Central memory CD8-positive, alpha-beta T cell (primary cell): ENCODE measurements at regions not wholly inside any gene's neighbourhood (a gene's known extent, or its start where the extent isn't known, plus 50 kb on each side); places are given as distances from the start of the nearest gene placed in this dataset.

Experiments used
- ATAC-seq: fragments of 150-1000 bp; cut with Tn5 transposase; replicated peaks from 2 replicates; pipeline ENCODE4 v1.10.0; 2022; ENCODE audit warnings: mild to moderate bottlenecking, moderate FRiP score, moderate number of reproducible peaks; ENCODE audit not compliant: poor library complexity, severe bottlenecking; ENCODE audit errors: extremely low read depth
- DNase-seq, 2 donors: peaks; one replicate each; pipeline ENCODE4 v3.0.0; 2021; ENCODE audit warnings: low spot score in 2 of 2
- H3K27ac Mint-ChIP-seq: one replicate; pipeline ENCODE4 v1.8.0; 2022; ENCODE audit warnings: low read depth, mild to moderate bottlenecking, moderate library complexity, mixed read lengths
- H3K27me3 Mint-ChIP-seq: one replicate; pipeline ENCODE4 v1.8.0; 2022; ENCODE audit warnings: mixed read lengths
- H3K36me3 Mint-ChIP-seq: one replicate; pipeline ENCODE4 v1.8.0; 2022; ENCODE audit warnings: mild to moderate bottlenecking, moderate library complexity, mixed read lengths; ENCODE audit not compliant: insufficient read depth
- H3K4me1 Mint-ChIP-seq: one replicate; pipeline ENCODE4 v1.8.0; 2022; ENCODE audit warnings: mixed read lengths
- H3K4me3 Mint-ChIP-seq: one replicate; pipeline ENCODE4 v1.8.0; 2022; ENCODE audit warnings: mild to moderate bottlenecking, moderate library complexity, mixed read lengths
- H3K9me3 Mint-ChIP-seq: one replicate; pipeline ENCODE4 v1.8.0; 2022; ENCODE audit warnings: mixed read lengths

GRCh38 chr2:122486705-122487415 lies 731.4 kb downstream of the TSN start:
- Mint-ChIP-seq H3K4me3 (no peak overlapping the region), H3K27ac (no peak overlapping the region), H3K4me1 (no peaks in the 10 kb centered on the region), H3K36me3 (no peaks in the 10 kb centered on the region), H3K27me3 (no peaks in the 10 kb centered on the region), H3K9me3 (peaks cover 22% of the 10 kb centered on the region)
- DNase-seq (no peak), ATAC-seq (no peak)

- no peaks in the 10 kb centered on the region for H3K27me3 Mint-ChIP-seq
- no peaks in the 10 kb centered on the region for H3K4me1 Mint-ChIP-seq
- H3K4me3 Mint-ChIP-seq = no peak overlapping the region
- peaks cover 27% of the 10 kb centered on the region for H3K9me3 Mint-ChIP-seq
- H3K27ac Mint-ChIP-seq = no peak overlapping the region
- no peaks in the 10 kb centered on the region for H3K36me3 Mint-ChIP-seq
- DNase-seq (no peak), ATAC-seq (no peak)
Measured at GRCh38 chr2:122491011-122491410, 735.6 kb downstream of the TSN start.

DNA sequence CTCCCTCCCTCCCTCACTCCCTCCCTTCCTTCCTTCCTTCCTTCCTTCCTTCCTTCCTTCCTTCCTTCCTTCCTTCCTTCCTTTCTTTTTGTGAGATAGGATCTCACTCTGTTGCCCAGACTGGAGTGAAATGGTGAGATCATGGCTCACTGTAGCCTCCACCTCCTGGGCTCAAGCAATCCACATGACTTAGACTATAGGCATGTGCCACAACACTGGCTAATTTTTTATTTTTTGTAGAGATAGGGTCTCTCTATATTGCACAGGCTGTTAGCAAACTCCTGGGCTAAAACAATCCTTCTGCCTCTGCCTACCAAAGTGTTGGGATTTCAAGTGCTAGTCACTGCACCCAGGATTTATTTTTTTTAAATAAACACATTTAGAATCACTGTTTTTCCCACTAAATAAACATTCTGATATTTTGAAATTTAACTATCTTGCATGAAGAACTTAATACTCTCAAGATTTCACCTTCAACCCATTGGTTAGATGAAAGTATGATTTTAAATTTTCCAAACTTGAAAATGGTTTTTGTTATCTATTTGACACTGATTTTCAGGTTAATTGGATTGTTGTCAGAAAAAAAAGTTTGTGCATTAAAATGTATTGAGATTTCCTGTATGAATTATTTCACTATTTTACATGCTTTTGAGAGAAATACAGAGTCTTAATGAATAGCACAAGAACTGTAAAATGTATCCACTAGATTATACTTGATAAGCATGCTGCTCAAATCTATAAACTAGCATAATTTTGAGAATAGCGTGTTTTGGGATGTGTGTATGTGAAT lies 745.1 kb downstream of the TSN start:
- no peak for DNase-seq
- Mint-ChIP-seq H3K4me1 (no peaks in the 10 kb centered on the region), H3K4me3 (no peak overlapping the region), H3K27me3 (no peaks in the 10 kb centered on the region), H3K36me3 (no peaks in the 10 kb centered on the region), H3K27ac (no peak overlapping the region), H3K9me3 (peaks cover 16% of the 10 kb centered on the region)
- ATAC-seq = no peak

GRCh38 chr2:122506620-122507019 lies 751.2 kb downstream of the TSN start:
- DNase-seq (no peak), ATAC-seq (no peak)
- Mint-ChIP-seq H3K27me3 (no peaks in the 10 kb centered on the region), H3K27ac (no peak overlapping the region), H3K36me3 (peaks cover 3% of the 10 kb centered on the region), H3K9me3 (peaks cover 6% of the 10 kb centered on the region), H3K4me1 (no peaks in the 10 kb centered on the region), H3K4me3 (no peak overlapping the region)

DNA sequence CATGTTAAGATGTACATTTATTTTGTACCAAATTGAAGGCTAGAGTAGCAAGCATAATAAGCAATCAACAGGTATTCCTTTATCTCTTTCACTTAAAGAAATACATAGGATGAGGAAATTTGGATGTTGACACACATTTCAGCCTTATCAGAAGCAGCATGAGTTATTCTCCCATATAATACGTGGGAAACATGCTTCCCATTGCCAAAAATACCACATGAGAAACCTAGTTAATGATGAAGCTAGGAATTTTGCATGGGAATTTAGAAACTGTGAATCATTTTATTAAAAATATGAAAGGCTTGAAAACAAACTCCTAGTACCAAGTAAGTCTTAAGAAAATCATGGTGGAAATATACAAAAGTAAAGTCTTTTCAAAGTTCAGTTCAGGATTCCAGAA lies 751.8 kb downstream of the TSN start:
- H3K4me3 Mint-ChIP-seq = no peak overlapping the region
- H3K27ac Mint-ChIP-seq = no peak overlapping the region
- peaks cover 3% of the 10 kb centered on the region for H3K36me3 Mint-ChIP-seq
- DNase-seq (no peak), ATAC-seq (no peak)
- no peaks in the 10 kb centered on the region for H3K27me3 Mint-ChIP-seq
- peaks cover 6% of the 10 kb centered on the region for H3K9me3 Mint-ChIP-seq
- H3K4me1 Mint-ChIP-seq = no peaks in the 10 kb centered on the region

DNA sequence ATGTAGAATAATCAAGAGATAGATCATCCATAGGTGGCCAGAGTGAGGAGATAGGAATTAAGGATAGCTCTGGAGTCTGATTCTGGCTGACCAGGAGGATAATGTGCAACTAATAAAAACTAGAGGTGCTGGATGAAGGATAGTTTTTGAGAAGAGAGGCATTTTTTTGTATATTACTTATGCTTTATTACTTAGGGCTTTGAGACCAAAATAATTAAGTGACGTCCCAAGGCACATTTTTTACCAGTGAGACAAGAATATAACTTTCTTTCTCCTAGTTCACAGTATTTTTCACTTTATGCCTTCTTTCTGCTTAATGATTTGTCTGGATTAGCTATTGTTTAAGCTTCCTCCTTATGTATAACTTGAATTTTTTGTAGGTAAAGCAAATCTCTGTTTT lies 756.6 kb downstream of the TSN start:
- Mint-ChIP-seq H3K27me3 (no peaks in the 10 kb centered on the region), H3K27ac (no peak overlapping the region), H3K4me1 (no peaks in the 10 kb centered on the region), H3K36me3 (peaks cover 4% of the 10 kb centered on the region), H3K9me3 (peaks cover 13% of the 10 kb centered on the region), H3K4me3 (no peak overlapping the region)
- no peak for ATAC-seq
- DNase-seq = no peak

GRCh38 chr2:122514451-122514996 lies 759.1 kb downstream of the TSN start:
- Mint-ChIP-seq H3K4me3 (no peak overlapping the region), H3K27ac (no peak overlapping the region), H3K27me3 (no peaks in the 10 kb centered on the region), H3K4me1 (no peaks in the 10 kb centered on the region), H3K36me3 (peaks cover 4% of the 10 kb centered on the region), H3K9me3 (peaks cover 15% of the 10 kb centered on the region)
- no peak for DNase-seq
- ATAC-seq = no peak

DNA sequence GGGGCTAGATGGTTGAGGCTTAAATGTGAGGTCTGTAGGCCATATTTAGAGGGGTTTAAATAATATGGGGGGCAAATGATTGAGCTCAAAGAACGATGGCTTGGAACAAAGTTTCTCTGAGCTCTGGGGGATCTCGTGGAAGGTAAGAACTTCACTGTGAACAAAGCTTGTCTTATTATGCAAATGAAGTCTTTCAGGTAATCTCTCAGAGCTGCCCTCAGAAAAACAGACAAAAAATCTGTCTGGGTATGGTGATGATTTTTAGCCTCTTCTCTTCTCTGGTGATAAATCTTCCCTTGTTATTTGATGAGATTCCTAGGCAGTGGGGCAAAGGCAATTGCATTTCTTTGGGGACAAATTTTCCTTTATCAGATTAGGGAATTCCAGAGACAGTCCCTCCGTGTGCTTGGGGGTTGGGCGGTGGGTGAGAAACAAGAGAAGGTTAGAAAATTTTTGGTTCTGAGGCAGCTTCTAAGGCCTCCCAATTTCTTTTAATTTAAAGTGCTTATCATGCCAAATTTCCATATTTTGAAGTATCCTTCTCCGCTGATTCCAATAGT lies 760.4 kb downstream of the TSN start:
- Mint-ChIP-seq H3K9me3 (peaks cover 19% of the 10 kb centered on the region), H3K4me1 (no peaks in the 10 kb centered on the region), H3K36me3 (peaks cover 4% of the 10 kb centered on the region), H3K27ac (no peak overlapping the region), H3K4me3 (no peak overlapping the region), H3K27me3 (no peaks in the 10 kb centered on the region)
- DNase-seq (no peak), ATAC-seq (no peak)

DNA sequence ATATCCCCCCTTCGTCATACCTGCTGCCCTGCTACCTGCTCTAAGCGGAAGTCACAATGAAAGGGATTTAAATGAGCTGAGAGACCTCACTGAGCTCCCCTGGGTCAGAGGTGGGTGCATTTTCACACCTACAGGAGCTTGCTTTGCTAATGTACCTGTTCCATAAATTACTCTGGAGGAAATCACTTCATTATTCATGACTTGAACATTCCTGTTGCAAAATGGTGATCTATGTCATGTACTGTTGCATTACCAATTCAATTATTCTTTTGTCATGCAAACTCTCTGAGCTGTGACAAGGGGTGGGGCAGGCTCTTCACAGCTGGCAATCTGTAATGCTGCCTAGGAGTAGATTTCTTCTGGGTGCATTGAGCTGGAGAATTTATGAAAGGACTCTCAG lies 761.3 kb downstream of the TSN start:
- H3K9me3 Mint-ChIP-seq = peaks cover 19% of the 10 kb centered on the region
- H3K4me3 Mint-ChIP-seq = no peak overlapping the region
- DNase-seq (no peak), ATAC-seq (no peak)
- no peaks in the 10 kb centered on the region for H3K27me3 Mint-ChIP-seq
- no peaks in the 10 kb centered on the region for H3K4me1 Mint-ChIP-seq
- peaks cover 2% of the 10 kb centered on the region for H3K36me3 Mint-ChIP-seq
- no peak overlapping the region for H3K27ac Mint-ChIP-seq

GRCh38 chr2:122519366-122519765 lies 763.9 kb downstream of the TSN start:
- ATAC-seq (no peak), DNase-seq (no peak)
- H3K4me1 Mint-ChIP-seq = no peaks in the 10 kb centered on the region
- H3K4me3 Mint-ChIP-seq = no peak overlapping the region
- H3K27ac Mint-ChIP-seq = no peak overlapping the region
- no peaks in the 10 kb centered on the region for H3K27me3 Mint-ChIP-seq
- H3K36me3 Mint-ChIP-seq = no peaks in the 10 kb centered on the region
- peaks cover 17% of the 10 kb centered on the region for H3K9me3 Mint-ChIP-seq

DNA sequence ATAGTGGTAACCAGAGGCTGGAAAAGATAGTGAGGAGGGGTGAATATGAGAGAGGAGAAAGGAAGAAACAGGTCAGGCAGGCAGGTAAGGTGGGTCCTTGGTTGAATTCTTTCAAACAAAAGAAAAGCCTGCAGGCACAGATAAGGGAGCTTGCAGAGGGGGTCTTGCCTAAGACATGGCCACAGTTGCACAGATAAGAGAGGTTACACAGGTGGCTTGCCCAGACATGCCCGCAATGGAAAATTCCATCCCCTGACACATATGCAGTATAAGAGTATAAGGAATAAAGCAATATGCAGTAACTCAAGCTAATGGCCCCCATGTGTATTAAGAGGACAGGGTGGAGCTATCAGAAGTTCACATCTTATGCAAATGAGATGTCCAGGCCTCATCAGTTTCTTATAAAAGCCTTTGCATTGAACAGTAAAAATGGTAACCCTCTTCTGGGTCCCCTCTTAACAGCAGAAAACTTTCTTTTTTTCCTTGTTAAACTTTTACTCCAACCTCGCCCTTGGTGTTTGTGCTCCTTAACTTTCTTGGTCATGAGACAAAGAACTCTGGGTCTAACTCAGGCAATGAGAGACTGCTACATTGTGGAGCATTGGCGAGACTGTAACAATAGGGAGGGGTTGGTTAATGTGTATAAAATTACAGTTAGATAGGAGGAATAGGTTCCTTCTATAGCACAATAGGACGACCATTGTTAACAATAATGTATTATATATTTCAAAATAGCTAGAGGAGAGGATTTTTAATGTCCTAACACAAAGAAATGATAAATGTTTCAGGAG lies 764.6 kb downstream of the TSN start:
- H3K4me3 Mint-ChIP-seq = no peak overlapping the region
- H3K36me3 Mint-ChIP-seq = no peaks in the 10 kb centered on the region
- H3K9me3 Mint-ChIP-seq = peaks cover 13% of the 10 kb centered on the region
- ATAC-seq = no peak
- no peak overlapping the region for H3K27ac Mint-ChIP-seq
- H3K27me3 Mint-ChIP-seq = no peaks in the 10 kb centered on the region
- H3K4me1 Mint-ChIP-seq = no peaks in the 10 kb centered on the region
- DNase-seq = no peak

DNA sequence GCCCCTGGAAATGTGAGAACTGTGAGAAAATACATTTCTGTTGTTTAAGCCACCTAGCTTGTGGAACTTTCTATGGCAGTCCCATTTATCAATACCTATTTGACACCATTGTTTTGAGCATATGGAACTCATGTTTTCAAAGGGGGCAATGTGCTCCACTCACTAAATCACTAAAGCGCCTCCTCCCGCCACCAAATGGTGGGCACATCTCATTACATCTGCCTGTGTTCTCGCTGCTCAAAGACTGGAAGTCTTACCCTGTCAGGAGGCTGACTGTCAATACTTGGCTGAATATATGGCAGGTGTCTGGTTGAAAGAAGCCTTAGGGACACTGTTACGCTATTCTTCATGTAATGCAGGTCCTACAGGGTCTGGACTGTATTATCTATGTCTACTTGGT lies 767.7 kb downstream of the TSN start:
- H3K9me3 Mint-ChIP-seq = peaks cover 21% of the 10 kb centered on the region
- H3K27ac Mint-ChIP-seq = no peak overlapping the region
- no peak overlapping the region for H3K4me3 Mint-ChIP-seq
- no peaks in the 10 kb centered on the region for H3K4me1 Mint-ChIP-seq
- ATAC-seq (no peak), DNase-seq (no peak)
- H3K27me3 Mint-ChIP-seq = no peaks in the 10 kb centered on the region
- H3K36me3 Mint-ChIP-seq = no peaks in the 10 kb centered on the region
